Activated CD4-positive, alpha-beta T cell treated with anti-CD3 and anti-CD28 coated beads, Interleukin-2, amount 50 U/mL, for 48 hours (primary cell): ENCODE measurements at regions not wholly inside any gene's neighbourhood (a gene's known extent, or its start where the extent isn't known, plus 50 kb on each side); places are given as distances from the start of the nearest gene placed in this dataset.

ENCODE experiments used
- DNase-seq, 2 experiments: peaks; one replicate each; pipeline ENCODE4 v3.0.0-alpha.2; 2020

GRCh38 chr20:4555188-4555890 lies 130.9 kb upstream of the PRNP start:
- no peak for DNase-seq

DNA sequence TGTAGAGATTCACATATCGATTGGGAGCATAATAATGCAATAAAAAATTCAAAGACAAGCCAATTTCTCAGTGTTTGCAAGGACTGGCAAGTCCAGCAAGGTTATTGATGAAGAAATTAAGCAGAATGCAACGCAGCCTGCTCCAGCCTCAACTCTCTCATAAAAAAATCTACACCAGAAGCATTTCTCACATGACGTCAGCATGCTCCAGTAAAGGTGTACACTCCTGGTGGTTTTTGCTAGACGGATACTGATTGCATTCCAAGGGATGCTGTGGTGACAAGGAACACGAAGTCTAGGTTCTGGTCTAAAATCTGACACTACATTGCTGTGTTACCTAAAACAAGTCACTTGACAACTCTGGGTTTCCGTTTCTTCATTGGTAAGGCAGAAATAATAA lies 131.9 kb upstream of the PRNP start:
- DNase-seq: no peak

- DNase-seq: no peak
Observed at GRCh38 chr20:4552075-4552640, 134.1 kb upstream of the PRNP start.

DNA sequence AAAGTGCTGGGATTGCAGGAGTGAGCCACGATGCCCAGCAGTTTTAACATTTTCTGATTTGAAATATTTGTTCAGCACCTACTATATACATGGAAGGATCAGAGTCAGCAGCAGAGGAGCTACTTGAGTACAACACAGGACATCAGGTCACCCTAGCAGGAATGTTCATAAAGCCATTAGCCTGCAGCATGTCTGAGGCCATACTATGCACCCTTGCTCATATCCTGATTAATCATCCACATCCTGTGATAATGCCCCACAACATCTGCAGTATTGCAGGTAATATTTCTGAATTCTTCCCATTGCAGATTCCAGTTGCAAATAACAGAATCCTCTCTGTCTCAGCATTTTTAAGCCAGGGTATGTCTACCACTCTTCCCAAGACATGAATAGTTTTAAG lies 135.5 kb upstream of the PRNP start:
- no peak for DNase-seq

- no peak for DNase-seq
Observed at GRCh38 chr20:4549711-4550259, 136.5 kb upstream of the PRNP start.

DNA sequence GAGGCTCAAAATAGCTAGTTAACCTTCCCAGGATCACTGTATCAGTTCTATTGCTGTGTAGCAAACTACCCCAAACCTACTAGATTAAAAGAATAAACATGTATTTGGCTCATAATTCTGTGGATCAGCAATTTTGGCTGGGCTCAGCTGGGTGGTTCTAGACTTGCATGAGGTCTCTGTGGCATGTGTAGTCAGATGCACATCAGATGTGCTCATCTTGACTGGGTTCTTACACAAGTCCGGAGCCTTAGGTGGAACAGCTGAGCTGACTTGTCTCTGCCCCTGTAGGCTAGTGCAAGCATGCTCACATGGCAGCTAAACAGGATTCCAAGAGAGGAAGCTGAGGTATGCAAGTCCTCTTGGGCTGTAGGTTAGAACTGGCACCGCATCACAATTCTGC lies 137.7 kb upstream of the PRNP start:
- no peak for DNase-seq

DNA sequence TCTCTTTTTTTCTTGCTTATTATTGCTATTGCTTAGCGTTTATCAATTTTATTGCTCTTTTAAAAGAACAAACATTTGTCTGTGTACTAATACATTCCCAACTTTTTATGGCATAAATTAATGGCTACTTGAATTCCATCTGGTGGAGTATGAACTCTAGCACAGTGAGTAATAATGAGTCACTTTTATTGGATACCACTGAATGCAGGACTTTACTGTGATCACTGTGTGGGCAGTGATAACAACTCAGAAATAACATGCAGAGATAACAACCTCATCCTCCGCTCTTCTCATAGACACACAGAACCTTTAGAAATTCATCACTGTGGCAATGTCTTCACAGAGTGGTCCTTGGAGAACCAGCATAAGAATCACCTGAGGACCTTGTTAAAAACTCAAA lies 139.5 kb upstream of the PRNP start:
- no peak for DNase-seq

GRCh38 chr20:4546342-4546741 lies 139.9 kb upstream of the PRNP start:
- no peak for DNase-seq

GRCh38 chr20:4545526-4545925 lies 140.7 kb upstream of the PRNP start:
- DNase-seq: no peak

- DNase-seq: no peak
Observed at GRCh38 chr20:4544765-4545164, 141.5 kb upstream of the PRNP start.

DNA sequence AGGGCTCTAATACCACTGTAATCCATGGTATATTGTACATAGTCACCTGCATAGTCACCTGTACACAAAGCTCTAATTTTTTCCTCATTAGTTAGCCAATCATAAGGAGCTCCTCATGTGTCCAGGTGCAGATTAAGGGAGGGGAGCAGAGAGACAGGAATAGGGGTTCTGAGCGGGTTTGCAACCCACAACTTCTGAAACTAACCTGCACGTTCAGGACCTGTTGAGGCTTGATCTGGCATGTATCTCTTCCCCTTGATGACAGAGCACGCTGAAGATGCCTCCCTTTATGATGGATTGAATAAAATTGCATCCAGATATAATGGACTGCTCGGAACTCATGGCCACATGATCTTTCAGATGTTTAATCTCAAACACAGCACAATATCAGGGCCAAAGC lies 144.0 kb upstream of the PRNP start:
- no peak for DNase-seq

- DNase-seq: no peak
Observed at GRCh38 chr20:4534315-4534714, 151.9 kb upstream of the PRNP start.

DNA sequence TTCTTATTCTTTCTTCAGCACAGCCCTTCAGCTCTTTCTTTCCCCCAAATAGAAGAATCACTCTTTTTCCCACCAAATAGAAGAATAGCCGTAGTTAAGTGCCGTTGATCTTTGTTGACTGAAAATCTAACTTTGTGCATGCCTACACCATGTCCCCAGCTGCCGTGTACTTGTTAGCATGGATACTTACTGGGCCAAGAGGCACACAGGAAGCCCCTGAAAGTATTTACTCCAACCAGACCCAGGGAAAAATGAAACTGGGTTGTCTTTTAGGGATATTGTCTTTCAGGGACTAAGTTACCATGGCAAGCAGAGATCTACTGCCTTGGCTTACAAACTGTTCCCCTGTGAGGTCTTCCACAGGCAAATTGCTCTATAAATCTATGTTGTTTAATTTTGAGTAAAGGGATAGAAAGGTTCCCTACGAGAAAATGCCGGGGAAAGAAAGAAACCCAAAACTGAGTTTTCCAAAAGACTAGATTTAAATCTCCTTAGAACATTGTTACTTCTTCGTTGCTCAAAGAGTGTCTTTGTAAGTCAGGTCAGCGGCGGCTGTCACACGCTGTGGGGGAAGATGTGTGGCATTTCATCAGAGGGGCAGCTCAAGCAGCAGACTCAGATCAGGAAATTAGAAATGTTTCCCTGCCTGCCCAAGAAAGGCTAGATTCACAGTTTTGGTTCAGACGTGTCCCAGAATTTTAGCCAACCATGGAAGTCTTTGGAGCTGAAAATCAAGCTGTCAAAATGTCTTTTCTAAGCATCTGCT lies 152.7 kb upstream of the PRNP start:
- no peak for DNase-seq

DNA sequence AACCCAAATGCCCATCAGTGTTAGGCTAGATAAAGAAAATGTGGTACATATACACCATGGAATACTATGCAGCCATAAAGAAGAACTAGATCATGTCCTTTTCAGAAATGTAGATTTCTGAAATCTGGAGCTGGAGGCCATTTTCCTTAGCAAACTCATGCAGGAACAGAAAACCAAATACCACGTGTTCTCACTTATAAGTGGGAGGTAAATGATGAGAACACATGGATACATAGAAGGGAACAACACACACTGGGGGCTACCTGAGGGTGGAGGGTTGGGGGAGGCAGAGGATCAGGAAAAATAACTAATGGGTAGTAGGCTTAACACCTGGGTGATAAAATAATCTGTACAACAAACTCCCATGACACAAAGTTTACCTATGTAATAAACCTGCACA lies 153.5 kb upstream of the PRNP start:
- DNase-seq: no peak

- DNase-seq: no peak
Observed at GRCh38 chr20:4524792-4525191, 161.5 kb upstream of the PRNP start.

- DNase-seq: no peak
Observed at GRCh38 chr20:4524307-4524706, 161.9 kb upstream of the PRNP start.

GRCh38 chr20:4522310-4522709 lies 163.9 kb upstream of the PRNP start:
- DNase-seq: no peak

GRCh38 chr20:4521170-4521968 lies 164.9 kb upstream of the PRNP start:
- no peak for DNase-seq

GRCh38 chr20:4519534-4519933 lies 166.7 kb upstream of the PRNP start:
- peak; percentile 5 to 23 for DNase-seq

- DNase-seq: no peak
Observed at GRCh38 chr20:4516876-4517275, 169.4 kb upstream of the PRNP start.

GRCh38 chr20:4513720-4514119 lies 172.5 kb upstream of the PRNP start:
- DNase-seq: no peak

DNA sequence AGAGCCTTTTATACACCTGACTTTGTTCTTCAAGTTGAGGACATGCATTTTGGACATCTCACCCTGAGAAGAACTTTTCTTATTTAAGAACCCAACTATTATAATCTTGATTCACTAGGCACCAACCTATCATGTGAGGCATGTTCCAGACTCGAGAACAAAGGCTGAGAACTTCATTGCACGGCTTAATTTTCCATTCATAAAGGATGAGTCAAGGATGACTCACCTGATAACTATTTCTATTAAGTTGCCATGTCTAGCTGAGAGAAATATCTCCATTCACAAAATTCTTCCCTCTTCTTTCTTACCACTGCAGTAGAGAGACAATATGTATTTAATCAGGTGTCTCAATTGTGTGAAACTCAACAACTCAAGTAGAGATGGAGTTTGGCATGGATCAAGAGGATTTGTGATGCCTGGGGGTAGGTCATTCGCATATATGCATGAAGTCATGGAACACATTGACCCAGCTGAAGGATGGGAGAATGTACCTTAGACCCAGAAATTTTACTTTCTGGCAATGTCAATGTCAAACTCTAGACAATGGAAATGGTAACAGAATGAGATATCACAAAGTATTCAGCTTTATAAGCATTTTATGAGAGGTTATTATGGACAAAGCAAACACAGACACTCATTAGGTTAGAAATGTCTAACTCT lies 173.2 kb upstream of the PRNP start:
- no peak for DNase-seq

DNA sequence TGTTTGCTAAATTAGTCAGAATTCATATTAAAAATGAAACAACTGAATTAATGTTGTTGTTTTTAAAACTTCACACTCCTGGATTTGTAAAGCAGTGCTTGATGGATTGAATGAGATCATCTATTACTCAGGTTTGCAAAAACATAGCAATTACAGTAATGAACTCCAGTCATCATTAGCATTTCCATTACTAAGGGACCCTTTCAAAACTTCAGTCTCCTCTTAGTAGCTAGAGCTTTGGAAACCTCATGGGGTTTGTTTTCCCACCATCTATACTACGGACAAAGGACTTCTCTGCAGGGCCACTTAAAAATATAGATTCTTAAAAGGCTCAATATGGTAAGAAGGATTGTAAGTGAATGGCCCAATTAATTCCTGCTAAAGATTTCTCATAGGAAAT lies 174.5 kb upstream of the PRNP start:
- no peak for DNase-seq
